ENCODE measurements at regions not wholly inside any gene's neighbourhood (a gene's known extent, or its start where the extent isn't known, plus 50 kb on each side); places are given as distances from the start of the nearest gene placed in this dataset.

DNA sequence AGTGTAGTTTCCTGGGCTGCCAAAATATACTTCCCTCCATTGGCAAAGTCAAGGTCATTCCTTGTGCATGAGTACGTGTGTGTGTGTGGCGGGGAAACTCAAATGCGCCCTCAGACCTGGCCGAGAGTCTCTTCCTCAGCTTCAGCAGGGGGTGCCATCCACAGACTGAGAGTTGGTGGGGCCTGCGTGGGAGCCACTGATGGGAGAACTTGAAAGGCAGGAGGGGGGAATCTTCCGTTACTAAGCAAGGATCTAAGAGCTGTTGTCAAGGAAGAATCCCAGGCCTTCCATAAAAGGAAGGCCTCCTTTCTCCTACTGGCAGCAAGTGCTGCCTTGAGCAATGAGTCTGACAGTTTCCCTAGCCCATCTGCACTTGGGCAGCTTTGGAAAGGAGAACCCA lies 274.9 kb downstream of the EMP1 start:
- H3K36me3 ChIP-seq (ENCODE audit: control insufficient read depth in 2 of 3, insufficient read depth in 3 of 3, low read length in 3 of 3), result no peaks in the 10 kb centered on the region
- intact Hi-C loops (cut with DNase I), result no loop called here
- no peak overlapping the region for H3K4me3 ChIP-seq (ENCODE audit: low read length in 3 of 3)
- H3K4me1 ChIP-seq (ENCODE audit: control insufficient read depth in 2 of 3, insufficient read depth in 2 of 3, low read depth in 1 of 3, low read length in 3 of 3), result no peaks in the 10 kb centered on the region
- no peaks in the 10 kb centered on the region for H3K9me3 ChIP-seq (ENCODE audit: control insufficient read depth in 2 of 3, insufficient read depth in 1 of 3, low read length in 3 of 3)
- H3K27me3 ChIP-seq (ENCODE audit: control insufficient read depth, insufficient read depth, low read length), result no peaks in the 10 kb centered on the region
- no peak for FAIRE-seq
- TF ChIP-seq CTCF (IDR thresholded peaks at IDR 0.05; ENCODE audit: borderline replicate concordance, extremely low read depth, insufficient read depth), result no peak
- no peak overlapping the region for H3K27ac ChIP-seq (ENCODE audit: low read depth in 2 of 2, low read length in 2 of 2)
- no peak for DNase-seq
- H3K9ac ChIP-seq (ENCODE audit: low read length in 3 of 3), result no peak overlapping the region

- intact Hi-C loops (cut with DNase I), result no loop called here
- H3K9me3 ChIP-seq (ENCODE audit: control insufficient read depth in 2 of 3, insufficient read depth in 1 of 3, low read length in 3 of 3), result no peaks in the 10 kb centered on the region
- no peak for TF ChIP-seq CTCF (IDR thresholded peaks at IDR 0.05; ENCODE audit: borderline replicate concordance, extremely low read depth, insufficient read depth)
- no peak overlapping the region for H3K4me3 ChIP-seq (ENCODE audit: low read length in 3 of 3)
- no peak overlapping the region for H3K9ac ChIP-seq (ENCODE audit: low read length in 3 of 3)
- FAIRE-seq, result no peak
- no peak for DNase-seq
- H3K27me3 ChIP-seq (ENCODE audit: control insufficient read depth, insufficient read depth, low read length), result no peaks in the 10 kb centered on the region
- no peaks in the 10 kb centered on the region for H3K4me1 ChIP-seq (ENCODE audit: control insufficient read depth in 2 of 3, insufficient read depth in 2 of 3, low read depth in 1 of 3, low read length in 3 of 3)
- no peaks in the 10 kb centered on the region for H3K36me3 ChIP-seq (ENCODE audit: control insufficient read depth in 2 of 3, insufficient read depth in 3 of 3, low read length in 3 of 3)
- no peak overlapping the region for H3K27ac ChIP-seq (ENCODE audit: low read depth in 2 of 2, low read length in 2 of 2)
Observed at GRCh38 chr12:13465635-13466034, 269.1 kb downstream of the EMP1 start.

DNA sequence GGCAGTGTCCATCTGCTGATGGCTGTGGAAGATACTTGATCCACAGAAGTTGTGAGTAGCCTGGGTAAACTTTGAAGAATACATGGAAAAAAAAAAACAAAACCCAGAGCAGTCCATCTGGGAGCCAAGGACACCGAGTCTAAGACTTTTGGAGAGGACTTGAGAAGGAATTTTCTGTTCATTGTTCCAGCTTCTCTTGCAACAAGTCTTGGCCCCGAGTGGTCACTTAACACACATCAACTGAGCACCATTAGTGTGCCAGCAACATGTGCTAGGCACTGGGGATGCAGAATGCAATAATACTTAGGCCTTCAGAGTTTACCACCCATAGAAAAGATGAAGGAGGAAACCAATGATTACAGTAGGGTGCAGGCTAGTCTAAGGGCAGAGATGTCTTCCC lies 266.7 kb downstream of the EMP1 start:
- no peaks in the 10 kb centered on the region for H3K27me3 ChIP-seq (ENCODE audit: control insufficient read depth, insufficient read depth, low read length)
- no peak for TF ChIP-seq CTCF (IDR thresholded peaks at IDR 0.05; ENCODE audit: borderline replicate concordance, extremely low read depth, insufficient read depth)
- no peaks in the 10 kb centered on the region for H3K36me3 ChIP-seq (ENCODE audit: control insufficient read depth in 2 of 3, insufficient read depth in 3 of 3, low read length in 3 of 3)
- DNase-seq (no peak), FAIRE-seq (no peak)
- H3K9ac ChIP-seq (ENCODE audit: low read length in 3 of 3), result no peak overlapping the region
- no peak overlapping the region for H3K4me3 ChIP-seq (ENCODE audit: low read length in 3 of 3)
- intact Hi-C loops (cut with DNase I), result no loop called here
- no peak overlapping the region for H3K27ac ChIP-seq (ENCODE audit: low read depth in 2 of 2, low read length in 2 of 2)
- no peaks in the 10 kb centered on the region for H3K4me1 ChIP-seq (ENCODE audit: control insufficient read depth in 2 of 3, insufficient read depth in 2 of 3, low read depth in 1 of 3, low read length in 3 of 3)
- H3K9me3 ChIP-seq (ENCODE audit: control insufficient read depth in 2 of 3, insufficient read depth in 1 of 3, low read length in 3 of 3), result no peaks in the 10 kb centered on the region

GRCh38 chr12:13462450-13462849 lies 265.9 kb downstream of the EMP1 start:
- Histone ChIP-seq H3K4me3 (ENCODE audit: low read length in 3 of 3) (no peak overlapping the region), H3K4me1 (ENCODE audit: control insufficient read depth in 2 of 3, insufficient read depth in 2 of 3, low read depth in 1 of 3, low read length in 3 of 3) (no peaks in the 10 kb centered on the region), H3K27me3 (ENCODE audit: control insufficient read depth, insufficient read depth, low read length) (no peaks in the 10 kb centered on the region), H3K27ac (ENCODE audit: low read depth in 2 of 2, low read length in 2 of 2) (no peak overlapping the region), H3K36me3 (ENCODE audit: control insufficient read depth in 2 of 3, insufficient read depth in 3 of 3, low read length in 3 of 3) (no peaks in the 10 kb centered on the region), H3K9ac (ENCODE audit: low read length in 3 of 3) (no peak overlapping the region), H3K9me3 (ENCODE audit: control insufficient read depth in 2 of 3, insufficient read depth in 1 of 3, low read length in 3 of 3) (no peaks in the 10 kb centered on the region)
- intact Hi-C loops (cut with DNase I), result no loop called here
- no peak for DNase-seq
- no peak for TF ChIP-seq CTCF (IDR thresholded peaks at IDR 0.05; ENCODE audit: borderline replicate concordance, extremely low read depth, insufficient read depth)
- FAIRE-seq, result no peak
